ENCODE measurements at regions not wholly inside any gene's neighbourhood (a gene's known extent, or its start where the extent isn't known, plus 50 kb on each side); places are given as distances from the start of the nearest gene placed in this dataset.

GRCh38 chr12:93244514-93245077 is 133.1 kb upstream of the NUDT4 start:
- WGBS: 80% methylated on average over 4 of the region's 4 CpGs
- Histone ChIP-seq H3K4me1 (ENCODE audit: control insufficient read depth, insufficient read depth, low read length) (peaks cover 7% of the 10 kb centered on the region), H3K27ac (ENCODE audit: low read length) (no peak overlapping the region), H3K27me3 (ENCODE audit: control insufficient read depth, insufficient read depth) (no peaks in the 10 kb centered on the region), H3K9me3 (ENCODE audit: control insufficient read depth, low read length) (no peaks in the 10 kb centered on the region), H3K4me3 (ENCODE audit: low read length) (no peak overlapping the region)
- ATAC-seq: no peak
- intact Hi-C loops (cut with DNase I): no loop called here
- DNase-seq: no peak

GRCh38 chr12:93245543-93245942 is 132.2 kb upstream of the NUDT4 start:
- ATAC-seq (no peak), DNase-seq (no peak)
- no peaks in the 10 kb centered on the region for H3K27me3 ChIP-seq (ENCODE audit: control insufficient read depth, insufficient read depth)
- H3K4me3 ChIP-seq (ENCODE audit: low read length): no peak overlapping the region
- peaks cover 7% of the 10 kb centered on the region for H3K4me1 ChIP-seq (ENCODE audit: control insufficient read depth, insufficient read depth, low read length)
- WGBS: 93% methylated on average over 5 of the region's 5 CpGs
- no peaks in the 10 kb centered on the region for H3K9me3 ChIP-seq (ENCODE audit: control insufficient read depth, low read length)
- H3K27ac ChIP-seq (ENCODE audit: low read length): no peak overlapping the region
- intact Hi-C loops (cut with DNase I): no loop called here

DNA sequence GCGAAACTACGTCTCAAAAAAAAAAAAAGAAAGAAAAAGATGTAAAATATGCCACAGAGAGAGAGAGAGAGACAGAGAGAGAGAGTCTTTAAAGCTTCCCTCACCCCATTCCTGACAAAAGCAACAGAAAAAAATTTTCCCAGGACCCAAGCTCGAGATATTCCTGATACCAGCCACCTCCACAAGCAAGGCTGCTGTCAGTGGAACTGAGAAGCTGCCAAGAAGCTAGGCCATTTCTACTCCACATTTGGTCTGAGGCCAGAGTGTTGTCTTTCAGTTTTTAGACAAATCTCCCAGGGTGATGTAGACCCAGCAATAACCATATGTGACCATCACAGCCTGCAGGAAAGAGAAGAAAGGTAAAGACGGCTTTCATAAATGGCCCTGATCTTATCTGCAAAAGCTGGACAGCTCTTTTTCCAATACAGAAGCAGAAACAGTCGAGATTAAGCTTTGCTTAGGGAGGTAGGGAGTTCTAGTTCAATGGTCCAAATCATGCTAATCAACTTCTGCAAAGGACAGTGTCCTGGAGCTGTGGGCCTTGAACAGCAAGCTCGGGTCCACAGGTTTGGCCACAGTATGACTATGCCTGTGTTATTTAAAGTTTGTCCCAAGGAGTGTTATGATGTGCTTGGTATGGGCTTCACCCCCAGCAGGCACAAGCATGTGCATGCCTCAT is 130.3 kb upstream of the NUDT4 start:
- intact Hi-C loops (cut with DNase I): no loop called here
- DNase-seq (peak in 1 of 3 donors; percentile 33), ATAC-seq (peak in 1 of 2 donors; percentile 26)
- Histone ChIP-seq H3K27me3 (ENCODE audit: control insufficient read depth, insufficient read depth) (no peaks in the 10 kb centered on the region), H3K4me1 (ENCODE audit: control insufficient read depth, insufficient read depth, low read length) (peaks cover 7% of the 10 kb centered on the region), H3K4me3 (ENCODE audit: low read length) (no peak overlapping the region), H3K27ac (ENCODE audit: low read length) (no peak overlapping the region), H3K9me3 (ENCODE audit: control insufficient read depth, low read length) (no peaks in the 10 kb centered on the region)
- WGBS: 42% methylated on average over 6 of the region's 6 CpGs

DNA sequence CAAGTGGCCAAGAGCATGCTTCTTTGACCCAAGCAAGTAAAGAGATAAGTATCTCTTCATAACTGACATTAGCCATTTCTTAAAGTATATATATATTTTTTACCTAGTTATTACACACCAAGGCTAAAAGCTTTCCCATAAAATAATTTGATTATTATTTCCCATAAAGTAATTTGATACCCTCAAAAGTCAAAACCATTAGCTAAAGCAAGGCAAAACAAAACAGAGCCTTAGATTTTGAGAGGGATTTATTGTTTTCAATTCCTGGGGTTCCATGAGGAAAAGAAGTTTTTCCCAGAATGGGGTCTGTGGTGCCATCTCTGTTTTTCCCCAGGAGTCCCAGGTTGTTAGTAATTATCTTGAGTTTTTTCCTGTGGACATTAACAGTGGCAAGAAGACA is 125.5 kb upstream of the NUDT4 start:
- Histone ChIP-seq H3K4me3 (ENCODE audit: low read length) (no peak overlapping the region), H3K27ac (ENCODE audit: low read length) (no peak overlapping the region), H3K27me3 (ENCODE audit: control insufficient read depth, insufficient read depth) (no peaks in the 10 kb centered on the region), H3K4me1 (ENCODE audit: control insufficient read depth, insufficient read depth, low read length) (peaks cover 7% of the 10 kb centered on the region), H3K9me3 (ENCODE audit: control insufficient read depth, low read length) (peaks cover 1% of the 10 kb centered on the region)
- intact Hi-C loops (cut with DNase I): no loop called here
- no peak for DNase-seq
- no peak for ATAC-seq

DNA sequence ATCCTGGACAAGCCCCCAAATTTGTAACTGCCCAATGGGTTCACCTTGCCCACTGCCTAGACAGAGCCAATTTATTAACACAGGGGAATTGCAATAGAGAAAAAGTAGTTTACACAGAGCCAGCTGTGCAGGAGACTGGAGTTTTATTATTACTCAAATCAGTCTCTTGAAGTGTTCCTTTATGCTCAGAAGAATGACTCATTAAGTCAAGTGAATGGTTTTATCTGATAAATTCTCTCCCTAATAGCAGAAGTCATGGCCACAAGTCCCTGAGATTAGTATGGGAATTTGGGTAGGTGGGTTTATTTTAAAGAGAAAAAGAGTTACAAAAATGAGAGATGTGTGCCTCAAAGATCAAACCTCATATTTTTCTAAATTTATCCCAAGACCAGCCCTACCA is 122.8 kb upstream of the NUDT4 start:
- intact Hi-C loops (cut with DNase I): no loop called here
- no peak for ATAC-seq
- no peak overlapping the region for H3K27ac ChIP-seq (ENCODE audit: low read length)
- H3K9me3 ChIP-seq (ENCODE audit: control insufficient read depth, low read length): peaks cover 1% of the 10 kb centered on the region
- H3K27me3 ChIP-seq (ENCODE audit: control insufficient read depth, insufficient read depth): no peaks in the 10 kb centered on the region
- no peak overlapping the region for H3K4me3 ChIP-seq (ENCODE audit: low read length)
- DNase-seq: no peak
- no peaks in the 10 kb centered on the region for H3K4me1 ChIP-seq (ENCODE audit: control insufficient read depth, insufficient read depth, low read length)

- WGBS: 54% methylated on average over 2 of the region's 2 CpGs
- DNase-seq: no peak
- intact Hi-C loops (cut with DNase I): no loop called here
- Histone ChIP-seq H3K4me1 (ENCODE audit: control insufficient read depth, insufficient read depth, low read length) (no peaks in the 10 kb centered on the region), H3K27me3 (ENCODE audit: control insufficient read depth, insufficient read depth) (no peaks in the 10 kb centered on the region), H3K27ac (ENCODE audit: low read length) (no peak overlapping the region), H3K4me3 (ENCODE audit: low read length) (no peak overlapping the region), H3K9me3 (ENCODE audit: control insufficient read depth, low read length) (peaks cover 1% of the 10 kb centered on the region)
- ATAC-seq: peak in 1 of 2 donors; percentile 55
These were observed 121.3 kb upstream of the NUDT4 start for GRCh38 chr12:93256256-93256969.

DNA sequence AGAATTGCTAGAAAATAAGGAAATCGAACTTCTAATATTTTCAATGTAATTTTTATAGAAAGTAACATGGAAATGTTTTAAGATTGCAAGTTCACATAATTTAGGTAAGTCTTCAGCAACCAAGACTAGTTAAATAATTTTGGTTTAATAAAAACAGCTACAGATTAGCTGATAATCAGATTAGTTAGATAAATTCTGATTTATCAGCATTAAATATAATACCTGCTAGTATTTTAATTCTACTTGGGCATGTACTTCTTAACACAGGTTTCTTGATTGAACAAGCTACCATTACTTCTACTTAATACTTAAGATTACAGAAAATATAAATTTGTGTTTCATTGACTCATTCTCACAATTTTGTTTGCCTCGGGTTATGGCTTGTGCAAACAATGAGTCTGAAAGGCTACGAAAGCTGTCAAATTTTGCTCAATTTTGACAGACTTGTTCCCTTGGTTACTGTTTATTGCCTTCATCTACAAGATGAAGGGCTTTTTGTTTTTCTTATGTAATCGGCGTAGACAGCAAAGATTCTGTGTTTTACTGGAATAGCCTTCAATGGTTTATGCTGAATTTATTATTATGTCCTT is 116.1 kb upstream of the NUDT4 start:
- intact Hi-C loops (cut with DNase I): no loop called here
- Histone ChIP-seq H3K4me3 (ENCODE audit: low read length) (no peak overlapping the region), H3K9me3 (ENCODE audit: control insufficient read depth, low read length) (no peaks in the 10 kb centered on the region), H3K27ac (ENCODE audit: low read length) (no peak overlapping the region), H3K27me3 (ENCODE audit: control insufficient read depth, insufficient read depth) (no peaks in the 10 kb centered on the region), H3K4me1 (ENCODE audit: control insufficient read depth, insufficient read depth, low read length) (no peaks in the 10 kb centered on the region)
- 93% methylated on average over 5 of the region's 5 CpGs for WGBS
- DNase-seq (no peak), ATAC-seq (no peak)

DNA sequence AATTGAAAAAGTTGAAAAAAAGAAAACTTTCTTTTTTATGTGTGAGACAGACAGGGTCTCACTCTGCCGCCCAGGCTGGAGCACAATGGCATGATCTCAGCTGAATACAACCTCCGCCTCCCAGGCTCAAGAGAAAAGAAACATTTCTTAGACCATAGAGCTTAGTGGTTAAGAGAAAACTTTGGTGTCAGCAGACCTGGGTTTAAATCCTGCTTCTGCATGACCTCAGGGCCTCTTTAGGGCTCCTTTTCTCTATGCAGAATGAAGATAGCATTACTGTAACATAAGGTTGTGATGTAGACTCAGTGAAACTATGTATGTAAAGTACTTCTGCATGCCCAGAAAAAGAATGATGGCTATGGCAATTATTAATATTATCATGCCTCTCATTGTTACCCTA is 104.7 kb upstream of the NUDT4 start:
- intact Hi-C loops (cut with DNase I): no loop called here
- DNase-seq (no peak), ATAC-seq (no peak)
- Histone ChIP-seq H3K9me3 (ENCODE audit: control insufficient read depth, low read length) (no peaks in the 10 kb centered on the region), H3K4me1 (ENCODE audit: control insufficient read depth, insufficient read depth, low read length) (no peaks in the 10 kb centered on the region), H3K27ac (ENCODE audit: low read length) (no peak overlapping the region), H3K4me3 (ENCODE audit: low read length) (no peak overlapping the region), H3K27me3 (ENCODE audit: control insufficient read depth, insufficient read depth) (no peaks in the 10 kb centered on the region)
- WGBS: 95% methylated on average over 2 of the region's 2 CpGs

GRCh38 chr12:93273834-93274564 is 103.7 kb upstream of the NUDT4 start:
- 66% methylated on average over 8 of the region's 8 CpGs for WGBS
- no peaks in the 10 kb centered on the region for H3K9me3 ChIP-seq (ENCODE audit: control insufficient read depth, low read length)
- intact Hi-C loops (cut with DNase I): no loop called here

DNA sequence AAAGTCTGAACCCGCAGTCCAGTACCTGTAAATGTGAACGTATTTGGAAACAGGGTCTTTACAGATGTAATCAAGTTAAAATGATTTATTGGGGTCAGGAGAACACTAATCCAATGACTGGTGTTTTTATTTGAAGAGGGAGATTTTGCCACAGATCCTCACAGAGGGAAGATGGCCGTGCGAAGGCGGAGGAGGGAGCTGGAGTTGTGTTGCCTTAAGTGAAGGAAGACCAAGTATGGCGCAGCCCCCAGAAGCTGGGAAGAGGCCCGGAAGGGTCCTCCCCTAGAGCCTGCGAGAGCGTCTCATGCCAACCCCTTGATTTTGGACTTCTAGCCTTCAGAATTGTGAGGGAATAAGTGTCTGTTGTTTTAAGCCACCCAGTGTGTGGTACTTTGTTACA is 102.8 kb upstream of the NUDT4 start:
- no peak overlapping the region for H3K27ac ChIP-seq (ENCODE audit: low read length)
- no peaks in the 10 kb centered on the region for H3K9me3 ChIP-seq (ENCODE audit: control insufficient read depth, low read length)
- H3K27me3 ChIP-seq (ENCODE audit: control insufficient read depth, insufficient read depth): no peaks in the 10 kb centered on the region
- DNase-seq (no peak), ATAC-seq (no peak)
- WGBS: 94% methylated on average over 9 of the region's 9 CpGs
- peaks cover under 1% of the 10 kb centered on the region for H3K4me1 ChIP-seq (ENCODE audit: control insufficient read depth, insufficient read depth, low read length)
- intact Hi-C loops (cut with DNase I): no loop called here
- no peak overlapping the region for H3K4me3 ChIP-seq (ENCODE audit: low read length)

More at GRCh38 chr12:93273834-93274564, 103.7 kb upstream of the NUDT4 start:
- ATAC-seq: no peak
- Histone ChIP-seq H3K4me1 (ENCODE audit: control insufficient read depth, insufficient read depth, low read length) (no peaks in the 10 kb centered on the region), H3K27me3 (ENCODE audit: control insufficient read depth, insufficient read depth) (no peaks in the 10 kb centered on the region), H3K27ac (ENCODE audit: low read length) (no peak overlapping the region), H3K4me3 (ENCODE audit: low read length) (no peak overlapping the region)
- DNase-seq: no peak

- peak; percentile 79 to 86 for ATAC-seq
- H3K27me3 ChIP-seq (ENCODE audit: control insufficient read depth, insufficient read depth): no peaks in the 10 kb centered on the region
- H3K27ac ChIP-seq (ENCODE audit: low read length): peak overlapping the region; percentile 30
- peaks cover 3% of the 10 kb centered on the region for H3K4me1 ChIP-seq (ENCODE audit: control insufficient read depth, insufficient read depth, low read length)
- intact Hi-C loops (cut with DNase I): no loop called here
- H3K4me3 ChIP-seq (ENCODE audit: low read length): no peak overlapping the region
- no peaks in the 10 kb centered on the region for H3K9me3 ChIP-seq (ENCODE audit: control insufficient read depth, low read length)
- WGBS: 81% methylated on average over 7 of the region's 7 CpGs
- DNase-seq: peak; percentile 19 to 71 (median 62)
These were observed 102.1 kb upstream of the NUDT4 start for GRCh38 chr12:93275589-93275988.
